K562 (cell line): ENCODE measurements at regions not wholly inside any gene's neighbourhood (a gene's known extent, or its start where the extent isn't known, plus 50 kb on each side); places are given as distances from the start of the nearest gene placed in this dataset.

ENCODE experiments used
- ATAC-seq: fragments of 200-7000 bp; cut with Tn5 transposase; 3 replicates; pipeline ENCODE4 v1.9.1; 2020; ENCODE audit warnings: moderate library complexity
- BruUV-seq: library from RNA; stranded (reverse); fragments of 400-500 nt; replicated peaks from 2 replicates; lab custom pipeline; 2021; lab: Mats Ljungman, UMichigan
- CTCF ChIA-PET: fragments of 300-600 bp; formaldehyde crosslinking; extraction: SDS; loops from one replicate; lab custom pipeline; 2021; ENCODE audit warnings: low intra/inter-chr PET ratio; lab: Yijun Ruan, JAX
- POLR2A ChIA-PET: fragments of 300-600, 350-650 bp; sonication (Branson Sonifier 250); formaldehyde crosslinking; extraction: SDS; loops from one replicate; lab custom pipeline; 2021; ENCODE audit warnings: antibody characterized with exemption, inconsistent platforms; lab: Yijun Ruan, JAX
- DNase-seq, 4 experiments: peaks; one replicate each; pipeline versions ENCODE4 v3.0.0 to v3.0.0-alpha.2; 2011 to 2018; ENCODE audit warnings: low spot score in 3 of 4, mixed read lengths in 3 of 4; ENCODE audit errors: extremely low read depth in 1 of 4
- FAIRE-seq: peaks from 2 replicates; lab custom pipeline; 2011; peaks lifted over from hg19 to GRCh38; lab: Jason Lieb, UNC
- H2AFZ ChIP-seq: 2 replicates; pipeline ENCODE4 v1.6.0; 2011; ENCODE audit warnings: low read depth, low read length, control low read depth, inconsistent platforms
- H3K27ac ChIP-seq: fragments of 200-600 bp; 3 replicates; pipeline ENCODE4 v1.8.0; 2011; ENCODE audit warnings: low read depth, mild to moderate bottlenecking, control low read depth, inconsistent platforms, low read length, moderate library complexity, mixed read lengths; ENCODE audit errors: extremely low read depth
- H3K27me3 ChIP-seq, 2 experiments: fragments of 300-600 bp in 1 of 2; 2 replicates in 1 of 2; 3 replicates in 1 of 2; pipeline versions ENCODE4 v1.6.0 to v1.8.0; 2011; ENCODE audit warnings: inconsistent platforms in 2 of 2, low read length in 2 of 2, mild to moderate bottlenecking in 1 of 2, mixed read lengths in 1 of 2, moderate library complexity in 1 of 2; ENCODE audit not compliant: control insufficient read depth in 2 of 2, insufficient read depth in 2 of 2
- H3K36me3 ChIP-seq: fragments of 300-600 bp; 3 replicates; pipeline ENCODE4 v1.8.0; 2011; ENCODE audit warnings: mild to moderate bottlenecking, low read length, inconsistent platforms; ENCODE audit not compliant: control insufficient read depth, insufficient read depth
- H3K4me1 ChIP-seq, 2 experiments: fragments of 200-600 bp in 1 of 2; replicated peaks in 1 of 2; 2 replicates in 1 of 2; 3 replicates in 1 of 2; pipeline versions ENCODE4 v1.5.1 to v1.8.0; 2011; ENCODE audit warnings: inconsistent platforms in 2 of 2, low read length in 2 of 2, mild to moderate bottlenecking in 1 of 2, mixed read lengths in 1 of 2, moderate library complexity in 1 of 2; ENCODE audit not compliant: control insufficient read depth in 2 of 2, insufficient read depth in 2 of 2
- H3K4me2 ChIP-seq: 2 replicates; pipeline ENCODE4 v1.6.1; 2011; ENCODE audit warnings: low read length, control low read depth, inconsistent platforms, mixed read lengths; ENCODE audit not compliant: insufficient read depth
- H3K4me3 ChIP-seq: fragments of 200-600 bp; sonication (generic), shearing (Covaris generic); 2 replicates; pipeline ENCODE4 v1.5.1; 2016; ENCODE audit warnings: control low read depth, inconsistent platforms
- H3K79me2 ChIP-seq: fragments of 200-600 bp; 3 replicates; pipeline ENCODE4 v1.8.0; 2011; ENCODE audit warnings: low read length, inconsistent platforms; ENCODE audit not compliant: control insufficient read depth, insufficient read depth
- H3K9ac ChIP-seq, 2 experiments: 2 replicates each; pipeline versions ENCODE4 v1.6.0 to v1.6.1; 2011; ENCODE audit warnings: low read depth in 2 of 2, low read length in 2 of 2, control low read depth in 1 of 2, inconsistent platforms in 1 of 2, mild to moderate bottlenecking in 1 of 2, mixed read lengths in 1 of 2; ENCODE audit not compliant: insufficient read depth in 1 of 2
- H3K9me1 ChIP-seq: one replicate; pipeline ENCODE4 v1.6.0; 2011; ENCODE audit warnings: inconsistent platforms, mild to moderate bottlenecking, low read length, moderate library complexity; ENCODE audit not compliant: control insufficient read depth, insufficient read depth
- H3K9me3 ChIP-seq: replicated peaks from 2 replicates; pipeline ENCODE4 v1.5.1; 2011; ENCODE audit warnings: low read depth, low read length, inconsistent platforms; ENCODE audit not compliant: control insufficient read depth, insufficient read depth
- H4K20me1 ChIP-seq: replicated peaks from 2 replicates; pipeline ENCODE4 v1.6.1; 2011; ENCODE audit warnings: low read length, inconsistent platforms, mixed read lengths; ENCODE audit not compliant: control insufficient read depth, insufficient read depth
- CXXC5 ChIP-seq: fragments of 250-450 bp; sonication (Bioruptor Pico); IDR thresholded peaks from 2 replicates; pipeline ENCODE4 v1.8.0; 2022; ENCODE audit warnings: inconsistent platforms, mild to moderate bottlenecking, moderate library complexity
- HMG20A ChIP-seq: fragments of 450-650 bp; formaldehyde crosslinking; conservative IDR thresholded peaks from 2 replicates; pipeline ENCODE4 v1.4.0; 2020; ENCODE audit warnings: mild to moderate bottlenecking, mixed read lengths
- MEF2D ChIP-seq: conservative IDR thresholded peaks from 2 replicates; pipeline ENCODE4 v1.6.1; 2016; ENCODE audit warnings: low read depth, missing genetic modification characterization, missing compliant biosample characterization
- NFATC3 ChIP-seq: fragments of 450-650 bp; IDR thresholded peaks from 2 replicates; pipeline ENCODE4 v1.6.1; 2017; ENCODE audit warnings: mild to moderate bottlenecking
- PHF21A ChIP-seq: fragments of 450-650 bp; IDR thresholded peaks from 2 replicates; pipeline ENCODE4 v1.6.1; 2017; ENCODE audit warnings: low read depth, borderline replicate concordance
- RBM25 ChIP-seq: fragments of 200-400 bp; formaldehyde crosslinking; IDR thresholded peaks from 2 replicates; pipeline ENCODE4 v1.6.1; 2018; ENCODE audit warnings: low read length, low read depth, moderate library complexity; ENCODE audit not compliant: severe bottlenecking
- SRF ChIP-seq, 2 experiments: fragments of 250-450, 450-650 bp in 1 of 2; sonication (Bioruptor Pico) in 1 of 2; sonication (generic) in 1 of 2; formaldehyde crosslinking; IDR thresholded peaks; 2 replicates each; pipeline versions ENCODE4 v1.5.0 to v1.5.1; 2020 to 2022; ENCODE audit warnings: mild to moderate bottlenecking in 1 of 2, missing genetic modification reagents in 1 of 2
- U2AF2 ChIP-seq: fragments of 200-400 bp; formaldehyde crosslinking; optimal IDR thresholded peaks from 2 replicates; pipeline ENCODE3; 2017; ENCODE audit warnings: low read depth, mild to moderate bottlenecking, low read length
- ZNF143 ChIP-seq: sonication (generic); formaldehyde crosslinking; IDR thresholded peaks from 2 replicates; pipeline ENCODE4 v1.9.0; 2022; ENCODE audit warnings: mild to moderate bottlenecking, missing genetic modification reagents
- ZNF77 ChIP-seq: fragments of 250-450 bp; sonication (Bioruptor Pico); IDR thresholded peaks from 2 replicates; pipeline ENCODE4 v1.5.0; 2020
- WGBS: fragments of 100-300 bp; shearing (Covaris generic); methylation state at CpG from one replicate; pipeline ENCODE4 v1.1.6; 2016; ENCODE audit warnings: low coverage, mixed read lengths; ENCODE audit not compliant: insufficient coverage; ENCODE audit errors: missing lambda C conversion rate; 5-methylcytosine and 5-hydroxymethylcytosine counted together
- in situ Hi-C: fragments of 300-500 bp; cut with MboI; formaldehyde crosslinking; loops from 4 replicates; pipeline ENCODE4 v1.15.0; 2018; ENCODE audit warnings: inconsistent platforms, mixed read lengths
- intact Hi-C: fragments of 100-400 bp; cut with micrococcal nuclease; formaldehyde crosslinking; loops from 2 replicates; pipeline ENCODE4 v1.14.2; 2022
- TF ChIP-seq, protein P1 (sequence below): fragments of 250-450 bp; sonication (Bioruptor Pico); IDR thresholded peaks from 2 replicates; pipeline ENCODE4 v1.8.0; 2022; ENCODE audit warnings: inconsistent platforms, mild to moderate bottlenecking, moderate library complexity, borderline replicate concordance
- TF ChIP-seq, protein P2 (sequence below), 2 experiments: fragments of 450-650 bp; conservative IDR thresholded peaks; 2 replicates each; pipeline ENCODE4 v1.6.1; 2017; ENCODE audit warnings: mild to moderate bottlenecking in 2 of 2, moderate library complexity in 2 of 2
- TF ChIP-seq, protein P3 (sequence below), 2 experiments: IDR thresholded peaks; 2 replicates each; pipeline ENCODE4 v1.6.1; 2011; ENCODE audit warnings: borderline replicate concordance in 1 of 2, control low read depth in 1 of 2, low read depth in 1 of 2, low read length in 1 of 2, mild to moderate bottlenecking in 1 of 2, mixed read lengths in 1 of 2, moderate library complexity in 1 of 2; ENCODE audit not compliant: insufficient read depth in 1 of 2, insufficient read length in 1 of 2, poor library complexity in 1 of 2, severe bottlenecking in 1 of 2; ENCODE audit errors: extremely low read depth in 1 of 2
- TF ChIP-seq, protein P4 (sequence below): sonication (generic); formaldehyde crosslinking; IDR thresholded peaks from 2 replicates; pipeline ENCODE4 v1.8.1; 2023; ENCODE audit warnings: mild to moderate bottlenecking, missing genetic modification reagents

DNA sequence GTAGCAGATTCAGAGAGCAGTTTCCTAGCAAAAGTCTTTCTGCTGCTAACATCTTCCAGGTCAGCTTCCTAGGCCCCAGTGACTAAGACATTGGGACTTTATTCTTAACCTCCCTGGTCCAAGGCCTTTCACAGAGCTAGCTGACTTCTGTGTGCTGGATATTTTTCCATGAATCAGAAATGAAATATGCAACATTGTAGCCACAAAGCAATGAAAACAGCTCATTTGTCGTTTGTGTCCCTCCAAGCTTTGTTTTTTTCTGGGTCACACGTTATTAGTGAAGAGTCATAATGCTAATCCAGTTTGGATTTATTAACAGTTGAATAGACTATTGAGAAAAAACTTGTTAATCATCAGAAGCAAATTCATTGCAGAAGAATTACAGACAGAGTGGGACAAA, 82.4 kb downstream of the ARF6 start:
- ATAC-seq (no peak), FAIRE-seq (no peak), DNase-seq (no peak)
- H4K20me1 ChIP-seq, result no peaks in the 10 kb centered on the region
- H3K4me3 ChIP-seq, result no peak overlapping the region
- H3K9me1 ChIP-seq, result no peaks in the 10 kb centered on the region
- BruUV-seq, result no TSS peak
- H3K9ac ChIP-seq, result no peak overlapping the region
- ChIA-PET POLR2A (no interaction called here), CTCF (no interaction called here)
- no peaks in the 10 kb centered on the region for H3K9me3 ChIP-seq
- no peaks in the 10 kb centered on the region for H3K79me2 ChIP-seq
- H3K27me3 ChIP-seq, result no peaks in the 10 kb centered on the region
- H3K27ac ChIP-seq, result no peak overlapping the region
- intact Hi-C loops, result loop anchor here (10.0 kb wide), 1 partner anchor 110 kb away; no protein-coding TSS in a partner anchor
- peaks cover 7 to 31% of the 10 kb centered on the region in 2 experiments; a peak in 4 of 5 replicates for H3K4me1 ChIP-seq
- in situ Hi-C loops, result no loop called here
- no peak overlapping the region for H2AFZ ChIP-seq
- no peak overlapping the region for H3K4me2 ChIP-seq
- WGBS, result 36% methylated on average over 2 of the region's 2 CpGs
- TF ChIP-seq ZNF77 (CRISPR knock-in tag) (no peak), CXXC5 (CRISPR knock-in tag) (no peak), RBM25 (no peak), PHF21A (no peak), ZNF143 (CRISPR knock-in tag) (no peak), SRF (CRISPR knock-in tag; IDR thresholded peaks at IDR 0.05) (no peak), NFATC3 (no peak), HMG20A (CRISPR knock-in tag) (no peak), U2AF2 (no peak), MEF2D (tag) (no peak)
- TF ChIP-seq, protein P1, sequence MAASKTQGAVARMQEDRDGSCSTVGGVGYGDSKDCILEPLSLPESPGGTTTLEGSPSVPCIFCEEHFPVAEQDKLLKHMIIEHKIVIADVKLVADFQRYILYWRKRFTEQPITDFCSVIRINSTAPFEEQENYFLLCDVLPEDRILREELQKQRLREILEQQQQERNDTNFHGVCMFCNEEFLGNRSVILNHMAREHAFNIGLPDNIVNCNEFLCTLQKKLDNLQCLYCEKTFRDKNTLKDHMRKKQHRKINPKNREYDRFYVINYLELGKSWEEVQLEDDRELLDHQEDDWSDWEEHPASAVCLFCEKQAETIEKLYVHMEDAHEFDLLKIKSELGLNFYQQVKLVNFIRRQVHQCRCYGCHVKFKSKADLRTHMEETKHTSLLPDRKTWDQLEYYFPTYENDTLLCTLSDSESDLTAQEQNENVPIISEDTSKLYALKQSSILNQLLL, result no peak
- TF ChIP-seq, protein P2, sequence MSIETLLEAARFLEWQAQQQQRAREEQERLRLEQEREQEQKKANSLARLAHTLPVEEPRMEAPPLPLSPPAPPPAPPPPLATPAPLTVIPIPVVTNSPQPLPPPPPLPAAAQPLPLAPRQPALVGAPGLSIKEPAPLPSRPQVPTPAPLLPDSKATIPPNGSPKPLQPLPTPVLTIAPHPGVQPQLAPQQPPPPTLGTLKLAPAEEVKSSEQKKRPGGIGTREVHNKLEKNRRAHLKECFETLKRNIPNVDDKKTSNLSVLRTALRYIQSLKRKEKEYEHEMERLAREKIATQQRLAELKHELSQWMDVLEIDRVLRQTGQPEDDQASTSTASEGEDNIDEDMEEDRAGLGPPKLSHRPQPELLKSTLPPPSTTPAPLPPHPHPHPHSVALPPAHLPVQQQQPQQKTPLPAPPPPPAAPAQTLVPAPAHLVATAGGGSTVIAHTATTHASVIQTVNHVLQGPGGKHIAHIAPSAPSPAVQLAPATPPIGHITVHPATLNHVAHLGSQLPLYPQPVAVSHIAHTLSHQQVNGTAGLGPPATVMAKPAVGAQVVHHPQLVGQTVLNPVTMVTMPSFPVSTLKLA (conservative IDR thresholded peaks at IDR 0.05), result no peak
- TF ChIP-seq, protein P3, sequence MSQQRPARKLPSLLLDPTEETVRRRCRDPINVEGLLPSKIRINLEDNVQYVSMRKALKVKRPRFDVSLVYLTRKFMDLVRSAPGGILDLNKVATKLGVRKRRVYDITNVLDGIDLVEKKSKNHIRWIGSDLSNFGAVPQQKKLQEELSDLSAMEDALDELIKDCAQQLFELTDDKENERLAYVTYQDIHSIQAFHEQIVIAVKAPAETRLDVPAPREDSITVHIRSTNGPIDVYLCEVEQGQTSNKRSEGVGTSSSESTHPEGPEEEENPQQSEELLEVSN (IDR thresholded peaks at IDR 0.05; ENCODE audit: borderline replicate concordance in 1 of 2, extremely low read depth in 1 of 2, insufficient read depth in 1 of 2, insufficient read length in 1 of 2, low read depth in 1 of 2, low read length in 1 of 2, poor library complexity in 1 of 2, severe bottlenecking in 1 of 2), result no peak
- TF ChIP-seq, protein P4, sequence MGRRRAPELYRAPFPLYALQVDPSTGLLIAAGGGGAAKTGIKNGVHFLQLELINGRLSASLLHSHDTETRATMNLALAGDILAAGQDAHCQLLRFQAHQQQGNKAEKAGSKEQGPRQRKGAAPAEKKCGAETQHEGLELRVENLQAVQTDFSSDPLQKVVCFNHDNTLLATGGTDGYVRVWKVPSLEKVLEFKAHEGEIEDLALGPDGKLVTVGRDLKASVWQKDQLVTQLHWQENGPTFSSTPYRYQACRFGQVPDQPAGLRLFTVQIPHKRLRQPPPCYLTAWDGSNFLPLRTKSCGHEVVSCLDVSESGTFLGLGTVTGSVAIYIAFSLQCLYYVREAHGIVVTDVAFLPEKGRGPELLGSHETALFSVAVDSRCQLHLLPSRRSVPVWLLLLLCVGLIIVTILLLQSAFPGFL, result no peak
- TF ChIP-seq, all 486 proteins: peak for 0
- no peaks in the 10 kb centered on the region for H3K36me3 ChIP-seq
